Stimulated activated CD4-positive, alpha-beta T cell treated with anti-CD3 and anti-CD28 coated beads, Interleukin-1b, Interleukin-23, amount 100 ng/mL, for 48 hours (primary cell): ENCODE measurements at regions not wholly inside any gene's neighbourhood (a gene's known extent, or its start where the extent isn't known, plus 50 kb on each side); places are given as distances from the start of the nearest gene placed in this dataset.

Experiments
- DNase-seq: peaks from one replicate; pipeline ENCODE4 v3.0.0-alpha.2; 2020

DNA sequence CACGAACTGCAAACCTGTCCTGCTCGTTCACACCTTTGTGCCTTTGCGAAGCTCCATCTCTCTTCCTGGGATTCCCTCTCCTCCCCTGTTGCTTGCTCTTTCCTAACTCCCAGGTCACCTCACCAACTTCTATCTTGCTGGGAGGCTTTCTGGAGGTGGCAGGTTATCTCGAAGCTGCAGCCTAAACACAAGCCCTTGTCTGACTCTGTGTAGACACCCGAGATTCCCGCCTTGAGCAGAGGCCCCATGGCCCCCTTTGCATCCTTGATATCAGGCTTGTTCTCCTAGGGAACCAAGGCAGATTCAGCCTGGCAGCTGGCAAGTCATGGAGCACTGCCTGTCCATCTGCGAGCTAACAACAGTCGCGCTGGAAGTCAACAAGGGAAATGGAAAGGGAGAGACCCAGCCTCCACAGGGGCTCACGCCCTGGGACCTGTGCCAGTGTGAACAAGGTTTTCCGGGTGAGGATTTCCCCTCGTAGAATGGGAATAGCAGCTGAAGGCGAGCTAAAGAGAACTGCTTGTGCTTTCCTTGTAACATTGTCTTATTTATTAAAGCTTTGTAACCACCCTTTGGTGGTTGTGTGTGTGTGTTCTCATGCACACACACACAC, 109.5 kb upstream of the JUN start:
- DNase-seq, result no peak

DNA sequence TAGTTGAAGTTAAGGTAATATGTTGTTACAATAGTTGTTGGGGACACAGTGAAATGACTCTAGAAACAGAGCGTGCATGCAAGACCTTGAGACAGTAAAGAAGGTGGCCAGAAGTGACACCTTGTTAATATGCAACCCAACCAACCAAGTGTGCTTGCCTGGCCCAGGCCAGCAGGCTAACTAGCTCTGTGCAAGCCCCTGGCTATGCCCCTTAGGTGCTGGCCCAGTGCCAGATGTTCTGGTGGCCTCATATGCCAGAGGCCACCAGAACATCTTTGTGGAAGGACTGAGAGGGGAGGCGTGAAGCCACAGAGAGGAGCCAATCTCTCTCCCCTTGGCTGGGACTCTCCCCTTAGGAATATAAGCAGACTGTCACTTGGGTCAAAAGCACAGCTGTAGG, 111.2 kb upstream of the JUN start:
- DNase-seq, result no peak

DNA sequence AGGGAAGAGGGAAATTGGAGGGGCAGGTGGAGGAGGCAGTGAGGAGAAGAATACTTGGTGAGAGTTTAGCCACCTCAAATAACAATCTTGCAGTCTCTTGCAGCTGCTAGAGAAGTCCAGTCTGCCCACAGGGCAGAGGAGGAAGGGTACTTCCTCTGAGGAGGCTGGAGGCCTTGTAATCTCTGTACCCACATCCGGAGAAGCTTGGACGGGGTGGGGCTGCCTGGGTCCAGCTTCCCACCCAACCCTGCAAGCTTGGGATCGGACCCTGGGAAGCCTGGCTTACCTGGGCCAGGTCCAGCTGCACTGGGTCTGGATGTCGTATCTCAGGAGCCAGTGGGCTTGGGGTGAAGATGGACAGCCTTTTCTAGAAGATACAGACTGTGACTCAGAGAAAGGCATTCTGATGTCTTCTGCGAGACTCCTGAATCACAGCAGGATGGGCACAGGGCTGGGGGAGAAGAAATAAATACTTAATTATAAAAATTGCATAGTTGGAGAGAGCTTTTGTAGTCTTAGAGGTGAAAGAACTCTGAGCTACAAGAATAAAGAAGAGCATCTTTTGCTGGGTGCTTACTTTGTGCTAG, 111.8 kb upstream of the JUN start:
- DNase-seq, result no peak

DNA sequence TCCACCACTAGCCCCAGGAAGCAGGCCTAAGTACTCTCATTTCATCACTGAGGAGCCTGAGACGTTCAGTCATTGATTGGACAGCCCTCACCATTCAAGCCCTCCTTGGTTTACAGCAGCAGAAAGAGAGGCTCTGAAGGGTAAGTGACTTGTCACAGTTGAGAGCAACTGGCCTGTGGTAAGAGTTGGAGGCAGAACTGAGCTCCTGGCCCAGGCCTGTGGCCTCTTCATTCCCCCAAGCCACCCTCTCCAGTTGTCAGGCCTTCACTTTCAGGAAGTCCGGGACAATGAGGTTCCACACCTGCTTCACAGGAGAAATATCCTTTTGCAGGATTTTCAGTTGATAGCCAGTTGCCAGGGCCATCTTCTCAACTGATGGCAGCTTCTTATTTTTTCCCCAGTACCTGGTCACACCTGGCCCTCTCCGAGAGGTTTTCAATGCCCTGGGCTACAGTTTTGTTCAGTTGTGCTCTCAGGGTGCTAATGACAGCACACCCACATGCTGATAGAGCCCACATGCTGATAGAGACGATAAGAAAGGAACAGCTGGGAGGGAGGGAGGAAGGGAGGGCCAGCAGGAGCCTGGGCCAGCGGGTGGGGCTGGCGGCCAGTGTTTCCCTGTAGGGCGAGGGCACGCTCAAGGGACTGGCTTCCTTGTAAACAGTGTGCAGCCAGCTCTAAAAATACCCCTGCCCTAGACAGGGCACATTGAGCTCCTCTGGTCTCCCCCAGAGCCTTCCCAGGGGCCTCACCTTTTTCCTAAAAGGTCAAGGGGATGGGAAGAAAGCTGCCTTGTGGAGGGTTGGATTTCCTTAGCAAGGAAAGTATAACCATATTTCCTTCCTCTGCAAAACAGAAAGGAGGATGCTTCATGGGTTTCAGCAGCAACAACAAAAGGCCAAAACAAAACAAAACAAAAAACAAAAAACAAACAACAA, 112.7 kb upstream of the JUN start:
- no peak for DNase-seq

DNA sequence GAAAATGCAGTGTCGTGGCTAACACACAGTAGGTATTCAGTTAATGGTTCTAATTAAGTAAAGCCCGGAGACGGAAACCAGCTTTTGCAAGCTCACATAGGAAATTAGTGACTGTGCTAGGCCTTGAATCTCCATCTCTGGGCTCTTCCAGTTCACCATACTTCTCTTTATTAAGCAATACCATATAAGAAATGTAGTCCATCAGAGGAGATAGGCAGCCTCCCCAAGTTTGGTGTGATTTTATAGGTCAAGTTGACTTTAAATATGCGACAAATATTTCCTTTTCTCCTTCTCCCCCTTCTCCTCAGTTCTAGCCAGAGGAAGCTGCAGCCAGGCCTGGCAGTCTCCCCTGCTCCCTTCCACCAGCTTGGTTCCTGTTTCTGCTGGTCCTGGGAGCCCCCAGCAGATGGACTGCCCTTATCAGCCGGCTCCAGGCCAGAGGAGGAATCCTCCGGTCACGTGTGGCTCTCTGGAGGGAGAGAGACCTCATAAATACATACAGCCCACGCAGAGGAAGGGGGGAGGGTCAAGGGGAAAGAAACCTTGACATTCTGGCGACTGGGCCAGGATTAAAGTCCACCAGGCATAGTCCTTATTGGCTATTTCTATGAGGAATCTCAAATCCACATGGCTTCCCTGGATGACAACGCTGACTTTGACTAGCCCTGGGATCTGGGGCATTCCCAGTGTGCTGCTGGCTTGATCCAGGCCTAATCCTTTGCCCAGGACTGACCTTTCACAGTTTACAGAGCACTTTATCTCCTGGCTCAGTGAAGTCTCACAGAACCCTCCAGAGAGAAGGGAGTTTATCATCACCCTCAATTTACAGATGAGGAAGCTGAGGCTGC, 115.1 kb upstream of the JUN start:
- no peak for DNase-seq

DNA sequence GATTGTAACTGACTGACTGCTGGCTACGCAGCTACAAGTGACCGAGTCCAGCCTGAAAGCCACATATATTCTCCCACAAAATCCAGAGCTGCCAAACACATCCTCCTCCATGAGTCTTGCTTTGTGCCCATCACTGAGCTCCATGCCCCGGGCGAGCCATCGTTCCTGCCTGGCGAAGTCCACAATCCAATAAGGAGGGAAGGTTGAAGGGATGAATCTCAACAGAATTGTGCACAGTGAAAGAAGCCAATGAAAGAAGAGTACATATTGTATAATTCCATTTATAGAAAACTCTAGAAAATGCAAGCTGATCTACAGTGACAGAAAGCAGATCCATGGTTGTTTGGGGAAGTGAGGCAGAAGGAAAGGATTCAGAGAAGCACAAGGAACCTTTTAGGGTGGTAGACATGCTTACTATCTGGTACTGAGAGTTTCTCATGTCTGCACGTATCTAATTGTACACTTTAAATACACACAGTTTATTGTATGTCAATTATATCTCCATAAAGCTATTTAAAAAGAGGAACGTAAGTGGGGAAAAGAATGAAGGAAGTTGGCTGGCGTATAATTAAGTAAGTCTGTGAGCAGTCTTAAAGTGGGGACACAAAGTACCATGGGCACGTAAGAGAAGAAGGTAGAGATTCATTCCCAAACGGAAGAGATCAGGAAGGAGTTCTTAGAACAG, 115.9 kb upstream of the JUN start:
- no peak for DNase-seq

DNA sequence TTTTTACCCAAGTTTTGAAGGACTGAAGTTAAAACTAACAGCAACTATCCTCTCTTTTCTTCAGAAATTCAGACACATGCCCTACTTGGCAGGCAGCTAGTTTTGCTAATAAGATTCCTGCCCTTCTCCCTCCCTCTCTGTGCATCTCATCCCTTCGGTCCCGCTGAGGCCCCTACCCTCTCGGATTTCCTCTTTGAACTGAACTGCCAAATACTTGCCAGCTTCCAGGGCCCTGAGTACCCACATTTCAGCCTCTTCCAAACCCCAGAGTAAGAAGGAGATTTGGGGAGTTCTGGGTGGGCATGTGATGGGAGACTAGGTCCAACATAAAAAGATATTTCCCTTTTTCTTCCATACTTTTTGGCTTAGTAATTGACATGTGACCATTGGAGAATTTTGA, 116.5 kb upstream of the JUN start:
- DNase-seq, result no peak

DNA sequence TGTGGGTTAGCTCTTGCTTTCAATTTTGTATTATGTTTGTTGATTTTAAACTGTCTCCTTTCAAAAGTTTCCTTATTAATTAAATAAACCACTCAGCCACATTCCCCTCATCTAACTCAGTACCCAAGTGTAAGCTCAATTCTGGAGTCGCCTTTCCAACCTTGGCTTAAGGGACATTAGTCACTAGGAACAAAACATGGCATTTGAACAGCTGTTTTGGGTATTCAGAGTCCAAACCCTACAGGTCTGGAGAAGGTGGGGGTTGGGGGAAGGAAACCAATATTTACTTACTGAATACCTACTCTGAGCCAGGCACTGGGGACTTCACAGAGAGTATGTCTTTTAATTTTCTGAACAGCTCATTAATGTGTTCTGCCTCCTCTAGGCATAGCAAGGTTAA, 117.2 kb upstream of the JUN start:
- DNase-seq, result no peak

DNA sequence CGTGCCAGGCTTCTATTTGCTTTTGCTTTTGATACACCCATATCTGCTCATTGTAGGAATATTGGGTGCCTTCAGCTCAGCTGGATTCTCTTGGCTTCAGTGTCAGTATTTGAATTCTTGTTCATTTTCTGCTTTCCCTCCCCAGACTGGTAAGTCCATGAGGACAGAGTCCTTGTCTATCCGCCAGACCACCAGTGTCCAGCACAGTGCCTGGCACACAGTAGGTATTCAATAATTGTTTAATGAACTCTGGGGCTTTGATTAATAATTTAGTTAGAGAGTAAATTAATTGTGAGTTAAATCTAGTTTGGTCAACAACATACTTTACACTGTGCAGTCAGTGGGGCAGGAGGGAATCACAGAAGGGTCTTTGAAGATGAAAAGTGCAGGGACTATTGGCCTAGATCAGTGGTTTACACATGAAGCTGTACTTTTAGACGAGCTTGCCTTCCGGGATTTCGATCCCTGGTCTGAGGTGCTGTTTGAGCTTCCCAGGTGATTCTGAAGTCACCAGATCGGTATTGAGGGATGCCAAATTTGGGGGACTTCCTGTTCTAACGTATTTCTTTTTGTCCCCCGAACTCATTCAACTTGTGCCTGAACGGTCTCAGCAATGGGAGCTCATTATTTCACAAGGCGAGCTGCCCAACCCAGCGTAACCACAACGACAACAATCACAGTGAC, 119.1 kb upstream of the JUN start:
- DNase-seq, result no peak

DNA sequence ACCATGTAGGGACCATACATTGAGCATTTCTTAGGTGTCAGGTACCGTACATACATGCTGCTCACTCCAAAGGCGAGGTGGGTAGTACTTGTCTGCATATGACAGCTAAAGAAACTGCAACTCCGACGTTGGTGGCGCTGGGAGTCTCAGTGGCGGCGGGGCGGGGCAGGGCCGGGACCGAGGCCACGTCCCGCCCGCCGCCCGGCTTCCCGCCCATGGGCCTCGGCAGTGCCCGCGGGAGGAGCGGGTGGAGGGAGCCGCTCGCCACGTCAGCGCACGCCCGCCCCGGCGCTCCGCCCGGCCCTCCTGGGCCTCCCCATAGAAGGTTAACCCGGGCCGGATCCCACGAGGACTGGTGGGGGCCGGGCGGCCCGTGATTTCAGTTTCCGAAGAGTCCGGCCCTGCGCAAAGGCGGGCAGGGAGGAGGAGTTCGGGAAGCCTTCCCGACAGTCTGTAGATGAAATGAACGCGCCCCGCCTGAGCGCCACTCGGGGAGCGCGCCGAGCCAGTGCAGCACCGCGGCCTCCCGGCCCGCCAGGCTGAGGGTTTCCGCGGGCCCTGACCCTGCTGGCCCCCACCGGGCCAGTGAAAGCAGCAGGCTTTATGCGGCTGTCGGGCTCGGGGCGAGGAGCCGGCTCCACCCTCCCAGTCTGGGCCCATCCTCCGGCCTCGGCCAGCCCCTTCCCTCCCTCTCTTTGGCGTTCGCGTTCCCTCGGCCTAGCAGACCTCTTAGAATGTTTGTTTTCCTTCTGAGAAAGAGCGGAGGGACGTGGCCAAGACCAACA, 119.9 kb upstream of the JUN start:
- peak; percentile 87 for DNase-seq

DNA sequence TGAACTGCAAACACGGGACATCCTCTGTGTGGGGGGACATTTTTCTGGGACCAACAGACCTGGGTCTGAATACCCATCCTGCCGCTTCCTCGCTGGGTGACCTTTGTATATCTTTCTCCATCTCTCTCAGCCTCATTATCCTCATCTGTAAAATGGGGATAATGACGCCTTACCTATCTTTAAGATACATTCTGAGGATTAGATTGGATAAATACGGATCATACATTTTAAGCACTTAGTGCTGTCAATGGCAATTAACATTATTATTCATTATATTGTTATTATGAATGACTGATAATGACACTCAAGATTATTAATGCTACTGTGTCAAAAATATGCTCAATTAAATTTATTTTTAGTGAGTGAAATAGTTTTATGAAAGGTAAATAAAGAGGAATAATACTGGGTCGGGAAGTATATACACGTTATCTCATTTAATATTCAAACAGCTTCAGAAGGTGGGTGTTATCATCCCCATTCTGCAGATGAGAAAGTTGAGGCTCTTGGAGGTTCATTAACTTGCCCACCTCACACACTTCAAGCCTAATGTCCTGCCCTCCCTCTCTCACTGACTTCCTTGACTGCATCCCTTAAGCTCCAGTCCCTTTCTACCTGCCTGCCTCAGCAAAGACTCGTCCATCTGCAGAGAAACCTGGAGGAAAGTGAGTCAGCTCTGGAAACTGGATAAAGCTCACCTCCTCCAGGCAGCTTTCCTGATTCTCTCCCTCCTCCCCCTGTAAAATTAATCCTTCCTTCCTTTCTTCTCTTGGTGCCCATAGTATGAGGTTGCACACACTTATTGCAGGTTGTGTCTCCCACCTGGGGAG, 120.7 kb upstream of the JUN start:
- no peak for DNase-seq

DNA sequence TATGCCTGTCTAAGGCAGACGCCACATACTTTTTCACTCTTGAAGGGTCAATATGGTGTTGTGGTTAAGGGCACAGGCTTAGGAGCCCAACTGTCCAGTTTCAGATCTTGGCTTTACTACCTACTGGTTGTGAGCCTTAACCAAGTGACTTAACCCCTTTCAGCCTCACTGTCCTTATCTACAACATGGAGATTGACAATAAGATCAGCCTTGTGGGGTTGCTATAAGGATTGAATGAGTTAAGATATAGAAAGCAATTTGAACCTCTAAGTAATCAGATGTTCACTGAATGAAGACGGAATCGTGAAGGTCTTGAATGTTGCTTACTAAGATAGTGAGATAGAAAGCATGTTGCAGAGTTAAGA, 121.3 kb upstream of the JUN start:
- DNase-seq, result no peak

DNA sequence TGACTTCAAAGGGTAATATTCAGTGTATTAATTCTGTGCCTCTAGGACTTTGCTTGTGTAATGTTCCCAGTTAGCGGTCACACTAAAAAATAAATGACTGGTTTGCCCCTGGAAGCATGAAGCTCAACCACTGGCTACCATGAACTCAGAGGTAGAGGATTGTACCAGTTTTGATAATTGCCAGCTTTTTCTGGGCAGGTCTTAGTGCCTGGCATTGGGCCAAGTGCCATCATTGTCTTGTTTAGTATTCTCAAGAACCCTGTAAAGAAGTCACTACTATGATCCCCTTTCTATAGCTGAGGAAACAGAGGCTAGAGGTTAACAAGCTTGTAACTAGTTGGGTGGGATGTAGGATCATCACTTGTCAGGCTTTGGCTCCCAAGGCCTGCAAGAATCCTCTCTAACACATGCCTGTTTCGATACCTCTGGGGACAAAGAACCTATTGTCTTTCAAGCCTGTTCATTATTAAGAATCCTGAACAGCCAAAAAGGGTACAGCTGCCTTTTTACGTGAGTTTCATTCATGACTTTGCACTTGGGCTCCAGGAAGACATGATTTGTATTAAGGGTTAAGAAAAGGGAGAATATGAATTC, 121.9 kb upstream of the JUN start:
- DNase-seq, result no peak

DNA sequence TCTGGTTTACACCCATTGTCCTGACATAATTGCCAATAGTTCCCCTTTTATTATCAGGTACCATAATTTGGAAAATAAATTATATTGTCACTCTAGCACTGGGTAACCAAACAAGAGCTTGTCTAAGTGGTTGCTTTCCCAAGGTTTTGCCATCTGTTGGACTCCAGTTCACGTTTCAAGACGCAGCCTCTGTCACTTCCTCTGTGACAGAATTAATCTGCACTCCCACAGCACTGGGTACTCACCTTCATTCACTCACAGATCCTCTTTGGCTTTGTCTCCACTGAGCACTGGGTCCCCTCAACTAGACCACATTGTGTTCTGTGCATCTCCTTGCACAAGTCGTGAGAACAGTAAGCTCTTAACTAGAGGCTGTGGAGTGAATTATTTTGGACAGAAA, 123.6 kb upstream of the JUN start:
- no peak for DNase-seq

DNA sequence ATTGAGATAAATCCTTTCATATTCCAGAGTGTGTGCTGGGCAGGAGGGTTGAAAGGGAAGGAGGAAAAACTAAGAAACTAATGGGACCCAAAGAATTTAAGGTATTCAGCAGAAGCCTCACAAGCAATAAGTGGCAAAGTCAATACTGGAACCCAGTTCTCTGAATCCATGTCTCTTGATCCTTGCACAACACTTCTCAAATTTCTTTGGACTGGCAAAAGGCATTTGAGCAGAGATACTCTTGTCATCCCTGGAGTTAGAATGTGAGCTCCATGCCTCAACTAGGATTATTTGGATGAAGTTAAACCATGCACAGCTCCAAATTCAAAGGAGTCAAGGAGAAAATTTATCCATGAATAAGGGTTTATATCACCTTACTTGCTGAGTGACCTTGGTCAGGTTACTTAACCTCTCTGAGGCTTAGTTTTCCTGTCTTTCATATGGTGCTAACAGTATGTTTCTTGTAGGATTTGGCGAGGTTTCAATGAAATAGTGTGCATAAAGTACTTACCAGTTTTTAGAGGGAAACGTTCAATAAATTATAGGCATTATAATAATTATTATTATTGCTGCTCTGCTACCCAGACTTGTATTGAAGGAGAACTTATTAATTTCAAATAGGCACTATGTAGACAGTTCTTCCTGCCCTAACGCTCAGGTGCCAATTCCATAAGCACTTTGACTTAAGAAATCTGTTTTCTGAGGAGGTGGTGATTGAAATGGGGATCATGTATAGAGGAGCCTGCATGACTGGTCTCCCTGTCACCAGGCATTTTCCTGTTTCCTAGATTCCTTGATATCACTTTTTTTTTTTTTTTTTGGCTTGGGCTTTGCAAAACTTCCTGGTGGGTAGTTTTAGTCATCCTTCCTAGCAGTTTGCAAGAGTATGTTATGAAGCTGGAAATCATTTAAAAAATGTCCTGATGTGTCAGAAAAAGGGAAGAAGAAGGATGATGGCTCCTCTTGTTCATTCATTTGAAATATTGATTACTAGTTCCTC, 125.0 kb upstream of the JUN start:
- no peak for DNase-seq

DNA sequence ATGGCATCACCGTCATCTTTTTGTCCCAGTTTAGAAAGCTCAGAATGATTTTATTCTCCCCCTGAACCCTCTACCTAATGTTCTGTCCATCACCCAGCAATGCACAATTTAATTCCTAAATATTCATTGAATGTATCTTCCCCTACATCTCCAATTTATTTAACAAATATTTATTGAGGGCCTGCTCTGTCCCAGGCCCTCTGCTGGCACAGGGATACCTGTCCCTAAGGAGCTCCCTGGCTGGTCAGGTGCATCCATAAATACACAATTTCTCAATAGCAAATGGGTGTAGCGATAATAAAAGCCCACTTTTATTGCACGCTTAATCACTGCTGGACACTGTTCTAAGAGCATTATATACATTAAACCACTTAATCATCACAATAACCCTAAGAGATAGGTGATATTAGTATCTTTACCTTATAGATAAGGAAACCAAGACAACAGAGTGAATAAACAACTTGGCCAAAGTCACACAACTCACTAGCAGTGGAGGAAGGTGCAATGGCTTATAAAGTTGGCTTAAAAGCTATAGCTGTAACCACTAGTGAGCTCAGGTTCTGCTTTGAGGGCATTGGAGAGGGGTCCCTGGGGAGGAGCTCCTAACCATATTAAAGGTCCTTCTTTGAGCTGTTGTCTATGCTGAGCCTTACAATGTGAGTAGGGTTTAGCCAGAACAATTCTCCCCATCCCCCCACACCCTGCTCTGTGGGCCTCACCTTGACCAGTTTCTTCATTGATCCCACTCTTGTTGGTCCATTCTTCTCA, 126.3 kb upstream of the JUN start:
- no peak for DNase-seq

DNA sequence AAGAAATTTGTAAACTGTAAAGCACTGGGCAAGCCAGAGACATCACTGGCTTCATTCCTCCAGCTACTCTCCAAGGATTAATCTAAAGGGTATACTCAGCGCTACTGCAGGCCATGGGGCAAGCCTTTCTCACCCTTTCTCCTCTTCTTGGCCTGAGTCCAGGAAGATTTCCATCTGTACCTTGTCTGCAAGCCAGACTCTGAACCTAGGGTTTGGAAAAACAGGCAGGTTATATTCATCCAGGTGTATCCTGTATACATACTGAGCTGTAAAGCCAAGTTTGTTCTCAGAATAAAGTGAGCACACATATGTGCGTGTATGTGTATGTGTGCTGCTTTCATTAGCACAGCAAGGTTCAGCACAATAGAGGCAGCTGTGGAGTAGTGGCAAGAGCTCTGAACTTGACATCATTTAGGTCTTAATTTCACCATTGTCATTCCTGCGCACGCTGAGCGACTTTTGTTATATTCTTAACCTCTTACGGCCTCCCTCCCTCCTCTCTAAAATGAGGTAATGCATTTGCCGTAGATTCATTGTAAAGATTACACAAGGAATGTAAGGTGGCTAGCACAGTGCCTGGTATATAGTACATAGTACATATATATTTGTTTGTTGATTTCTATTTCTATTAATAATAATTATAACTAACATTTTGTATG, 128.1 kb upstream of the JUN start:
- DNase-seq, result no peak
